HG03196 (cell line): ENCODE measurements at regions not wholly inside any gene's neighbourhood (a gene's known extent, or its start where the extent isn't known, plus 50 kb on each side); places are given as distances from the start of the nearest gene placed in this dataset.
"Not testable (repeated sequence)": the region's sequence is repeated elsewhere in the genome, so short reads cannot be mapped to it uniquely, and the experiment has no call there.

Source experiments
- ATAC-seq: cut with Tn5 transposase; IDR thresholded peaks from one replicate; pipeline ENCODE4 v1.9.1; 2021; ENCODE audit not compliant: unreplicated experiment

GRCh38 chr7:12826079-12826478 is 138.6 kb downstream of the ARL4A start:
- ATAC-seq = no peak

- ATAC-seq = no peak
These were observed 139.9 kb downstream of the ARL4A start for GRCh38 chr7:12827219-12827821.

- no peak for ATAC-seq
These were observed 140.5 kb downstream of the ARL4A start for GRCh38 chr7:12827920-12828319.

- ATAC-seq = no peak
These were observed 143.6 kb downstream of the ARL4A start for GRCh38 chr7:12831024-12831423.

GRCh38 chr7:12833829-12834228 is 146.4 kb downstream of the ARL4A start:
- no peak for ATAC-seq

- ATAC-seq = no peak
These were observed 147.3 kb downstream of the ARL4A start for GRCh38 chr7:12834782-12835181.

GRCh38 chr7:12839508-12840153 is 152.2 kb downstream of the ARL4A start:
- ATAC-seq = no peak

- not testable (repeated sequence) for ATAC-seq
These were observed 157.3 kb downstream of the ARL4A start for GRCh38 chr7:12844732-12845131.

GRCh38 chr7:12847001-12847400 is 159.6 kb downstream of the ARL4A start:
- ATAC-seq = no peak

GRCh38 chr7:12851142-12851541 is 163.7 kb downstream of the ARL4A start:
- no peak for ATAC-seq

- no peak for ATAC-seq
These were observed 164.4 kb downstream of the ARL4A start for GRCh38 chr7:12851841-12852240.

- no peak for ATAC-seq
These were observed 167.6 kb downstream of the ARL4A start for GRCh38 chr7:12855036-12855435.

- ATAC-seq = no peak
These were observed 172.3 kb downstream of the ARL4A start for GRCh38 chr7:12859761-12860160.

- no peak for ATAC-seq
These were observed 173.6 kb downstream of the ARL4A start for GRCh38 chr7:12861070-12861469.

- ATAC-seq = no peak
These were observed 174.7 kb downstream of the ARL4A start for GRCh38 chr7:12862146-12862545.

GRCh38 chr7:12864470-12865046 is 177.1 kb downstream of the ARL4A start:
- no peak for ATAC-seq

- no peak for ATAC-seq
These were observed 178.2 kb downstream of the ARL4A start for GRCh38 chr7:12865593-12865992.

GRCh38 chr7:12866207-12866606 is 178.8 kb downstream of the ARL4A start:
- ATAC-seq = no peak

GRCh38 chr7:12868027-12868426 is 180.6 kb downstream of the ARL4A start:
- ATAC-seq = no peak

- no peak for ATAC-seq
These were observed 182.8 kb downstream of the ARL4A start for GRCh38 chr7:12870219-12870618.

- ATAC-seq = no peak
These were observed 185.1 kb downstream of the ARL4A start for GRCh38 chr7:12872487-12872886.

GRCh38 chr7:12873571-12873970 is 186.1 kb downstream of the ARL4A start:
- ATAC-seq = no peak

- no peak for ATAC-seq
These were observed 191.7 kb downstream of the ARL4A start for GRCh38 chr7:12879139-12879538.
